GM12891 (cell line): ENCODE measurements at regions not wholly inside any gene's neighbourhood (a gene's known extent, or its start where the extent isn't known, plus 50 kb on each side); places are given as distances from the start of the nearest gene placed in this dataset.

Source experiments
- PAX5 ChIP-seq: IDR thresholded peaks from 2 replicates; pipeline ENCODE4 v1.6.1; 2011; ENCODE audit warnings: low read length, moderate library complexity, mild to moderate bottlenecking; ENCODE audit not compliant: insufficient read depth, severe bottlenecking
- POLR2A ChIP-seq: IDR thresholded peaks from 2 replicates; pipeline ENCODE4 v1.6.1; 2011; ENCODE audit warnings: low read depth, low read length, control low read depth
- POLR2AphosphoS5 ChIP-seq: IDR thresholded peaks from 2 replicates; pipeline ENCODE4 v1.6.1; 2011; ENCODE audit warnings: low read depth, low read length, control low read depth
- POU2F2 ChIP-seq: IDR thresholded peaks from 2 replicates; pipeline ENCODE4 v1.6.1; 2011; ENCODE audit warnings: low read depth, mild to moderate bottlenecking, control low read depth, low read length, moderate library complexity
- SPI1 ChIP-seq: IDR thresholded peaks from 2 replicates; pipeline ENCODE4 v1.6.1; 2011; ENCODE audit warnings: low read depth, low read length, control low read depth
- TAF1 ChIP-seq: IDR thresholded peaks from 2 replicates; pipeline ENCODE4 v1.6.1; 2011; ENCODE audit warnings: low read depth, low read length, control low read depth

GRCh38 chr5:3026099-3026498 is 274.6 kb upstream of the IRX2 start:
- no peak for TF ChIP-seq TAF1
- TF ChIP-seq POLR2A = no peak
- no peak for TF ChIP-seq POLR2AphosphoS5
- TF ChIP-seq POU2F2 = no peak
- TF ChIP-seq SPI1 = no peak
- TF ChIP-seq PAX5 = no peak
